ENCODE measurements at regions not wholly inside any gene's neighbourhood (a gene's known extent, or its start where the extent isn't known, plus 50 kb on each side); places are given as distances from the start of the nearest gene placed in this dataset.

DNA sequence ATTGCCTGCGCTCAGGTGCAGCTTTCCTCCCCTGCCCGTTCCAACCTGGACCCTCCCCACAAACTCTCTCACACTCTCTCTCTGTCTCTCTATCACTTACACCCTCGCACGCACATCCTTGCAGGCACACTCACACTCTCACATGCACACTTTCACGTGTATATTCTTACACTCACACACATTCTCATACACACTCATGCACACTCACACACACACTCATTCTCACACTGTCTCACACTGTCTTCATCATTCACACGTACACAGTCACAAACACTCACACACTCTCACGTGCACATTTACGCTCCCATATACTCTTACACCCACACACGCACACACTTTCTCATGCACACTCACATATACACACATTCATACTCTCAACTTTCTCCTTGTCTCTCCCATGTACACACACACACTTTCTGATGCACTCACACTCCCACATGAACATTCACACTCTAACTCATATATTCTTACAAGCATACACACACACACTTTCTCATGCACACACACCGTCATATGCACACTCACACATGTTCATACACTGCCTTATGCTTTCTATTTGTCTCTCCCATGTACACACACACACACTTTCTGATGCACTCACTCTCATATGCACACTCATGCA, 229.3 kb downstream of the SNX18 start:
- Histone ChIP-seq H3K9me1 (ENCODE audit: control insufficient read depth, extremely low read depth, insufficient read depth, low read length) (no peaks in the 10 kb centered on the region), H3K27ac (ENCODE audit: control insufficient read depth, insufficient read depth, low read length) (no peak overlapping the region), H2AFZ (ENCODE audit: control insufficient read depth, low read length) (no peak overlapping the region), H3K4me3 (ENCODE audit: control insufficient read depth in 2 of 3, extremely low read depth in 1 of 3, insufficient read depth in 2 of 3, low read depth in 1 of 3, low read length in 3 of 3) (no peak overlapping the region), H4K20me1 (ENCODE audit: control insufficient read depth, extremely low read depth, insufficient read depth, low read length) (no peaks in the 10 kb centered on the region), H3K27me3 (ENCODE audit: control insufficient read depth, extremely low read depth, insufficient read depth, low read length) (no peaks in the 10 kb centered on the region), H3K4me2 (ENCODE audit: control insufficient read depth, extremely low read depth, insufficient read depth, low read depth, low read length) (no peak overlapping the region), H3K36me3 (ENCODE audit: control insufficient read depth in 2 of 2, extremely low read depth in 1 of 2, insufficient read depth in 2 of 2, low read length in 2 of 2) (no peaks in the 10 kb centered on the region), H3K9ac (ENCODE audit: control insufficient read depth, extremely low read depth, insufficient read depth, low read length) (no peak overlapping the region), H3K9me3 (ENCODE audit: control insufficient read depth, low read depth, low read length) (no peaks in the 10 kb centered on the region), H3K79me2 (ENCODE audit: control insufficient read depth, insufficient read depth, low read length) (no peaks in the 10 kb centered on the region), H3K4me1 (ENCODE audit: control insufficient read depth, extremely low read depth, insufficient read depth, low read length) (peaks cover 29% of the 10 kb centered on the region)
- dilution Hi-C loops (cut with MboI; ENCODE audit: extremely low pct_ligation_motif_present, low sequenced_read_pairs), result no loop called here
- no peak for DNase-seq (ENCODE audit: low read depth, low spot score)
- no peak for FAIRE-seq
- TF ChIP-seq, protein P1, sequence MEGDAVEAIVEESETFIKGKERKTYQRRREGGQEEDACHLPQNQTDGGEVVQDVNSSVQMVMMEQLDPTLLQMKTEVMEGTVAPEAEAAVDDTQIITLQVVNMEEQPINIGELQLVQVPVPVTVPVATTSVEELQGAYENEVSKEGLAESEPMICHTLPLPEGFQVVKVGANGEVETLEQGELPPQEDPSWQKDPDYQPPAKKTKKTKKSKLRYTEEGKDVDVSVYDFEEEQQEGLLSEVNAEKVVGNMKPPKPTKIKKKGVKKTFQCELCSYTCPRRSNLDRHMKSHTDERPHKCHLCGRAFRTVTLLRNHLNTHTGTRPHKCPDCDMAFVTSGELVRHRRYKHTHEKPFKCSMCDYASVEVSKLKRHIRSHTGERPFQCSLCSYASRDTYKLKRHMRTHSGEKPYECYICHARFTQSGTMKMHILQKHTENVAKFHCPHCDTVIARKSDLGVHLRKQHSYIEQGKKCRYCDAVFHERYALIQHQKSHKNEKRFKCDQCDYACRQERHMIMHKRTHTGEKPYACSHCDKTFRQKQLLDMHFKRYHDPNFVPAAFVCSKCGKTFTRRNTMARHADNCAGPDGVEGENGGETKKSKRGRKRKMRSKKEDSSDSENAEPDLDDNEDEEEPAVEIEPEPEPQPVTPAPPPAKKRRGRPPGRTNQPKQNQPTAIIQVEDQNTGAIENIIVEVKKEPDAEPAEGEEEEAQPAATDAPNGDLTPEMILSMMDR (optimal IDR thresholded peaks at IDR 0.05 in 1 of 3, IDR thresholded peaks at IDR 0.05 in 1 of 3, conservative IDR thresholded peaks at IDR 0.05 in 1 of 3; ENCODE audit: extremely low read depth in 1 of 3, insufficient read depth in 2 of 3, low read length in 3 of 3), result no peak
- no peak for TF ChIP-seq EZH2 (IDR thresholded peaks at IDR 0.05; ENCODE audit: low read length)

GRCh38 chr5:54746346-54746745, 228.8 kb downstream of the SNX18 start:
- Histone ChIP-seq H3K9me3 (ENCODE audit: control insufficient read depth, low read depth, low read length) (no peaks in the 10 kb centered on the region), H3K9me1 (ENCODE audit: control insufficient read depth, extremely low read depth, insufficient read depth, low read length) (no peaks in the 10 kb centered on the region), H2AFZ (ENCODE audit: control insufficient read depth, low read length) (no peak overlapping the region), H3K4me3 (ENCODE audit: control insufficient read depth in 2 of 3, extremely low read depth in 1 of 3, insufficient read depth in 2 of 3, low read depth in 1 of 3, low read length in 3 of 3) (no peak overlapping the region), H3K79me2 (ENCODE audit: control insufficient read depth, insufficient read depth, low read length) (no peaks in the 10 kb centered on the region), H3K27ac (ENCODE audit: control insufficient read depth, insufficient read depth, low read length) (no peak overlapping the region), H3K27me3 (ENCODE audit: control insufficient read depth, extremely low read depth, insufficient read depth, low read length) (no peaks in the 10 kb centered on the region), H3K36me3 (ENCODE audit: control insufficient read depth in 2 of 2, extremely low read depth in 1 of 2, insufficient read depth in 2 of 2, low read length in 2 of 2) (no peaks in the 10 kb centered on the region), H3K4me2 (ENCODE audit: control insufficient read depth, extremely low read depth, insufficient read depth, low read depth, low read length) (no peak overlapping the region), H3K4me1 (ENCODE audit: control insufficient read depth, extremely low read depth, insufficient read depth, low read length) (peaks cover 33% of the 10 kb centered on the region), H3K9ac (ENCODE audit: control insufficient read depth, extremely low read depth, insufficient read depth, low read length) (no peak overlapping the region), H4K20me1 (ENCODE audit: control insufficient read depth, extremely low read depth, insufficient read depth, low read length) (no peaks in the 10 kb centered on the region)
- no peak for TF ChIP-seq EZH2 (IDR thresholded peaks at IDR 0.05; ENCODE audit: low read length)
- TF ChIP-seq, protein P1 (optimal IDR thresholded peaks at IDR 0.05 in 1 of 3, IDR thresholded peaks at IDR 0.05 in 1 of 3, conservative IDR thresholded peaks at IDR 0.05 in 1 of 3; ENCODE audit: extremely low read depth in 1 of 3, insufficient read depth in 2 of 3, low read length in 3 of 3), result no peak
- dilution Hi-C loops (cut with MboI; ENCODE audit: extremely low pct_ligation_motif_present, low sequenced_read_pairs), result no loop called here
- DNase-seq (ENCODE audit: low read depth, low spot score) (no peak), FAIRE-seq (no peak)

All from keratinocyte (primary cell).